ENCODE measurements at regions not wholly inside any gene's neighbourhood (a gene's known extent, or its start where the extent isn't known, plus 50 kb on each side); places are given as distances from the start of the nearest gene placed in this dataset.

- Histone ChIP-seq H3K36me3 (ENCODE audit: control insufficient read depth in 2 of 2, extremely low read depth in 1 of 2, insufficient read depth in 2 of 2, low read length in 2 of 2) (no peaks in the 10 kb centered on the region), H4K20me1 (ENCODE audit: control insufficient read depth, extremely low read depth, insufficient read depth, low read length) (no peaks in the 10 kb centered on the region), H3K9ac (ENCODE audit: control insufficient read depth, extremely low read depth, insufficient read depth, low read length) (no peak overlapping the region), H3K4me3 (ENCODE audit: control insufficient read depth in 2 of 3, extremely low read depth in 1 of 3, insufficient read depth in 2 of 3, low read depth in 1 of 3, low read length in 3 of 3) (no peak overlapping the region), H3K9me3 (ENCODE audit: control insufficient read depth, low read depth, low read length) (no peaks in the 10 kb centered on the region), H3K27me3 (ENCODE audit: control insufficient read depth, extremely low read depth, insufficient read depth, low read length) (no peaks in the 10 kb centered on the region), H3K4me2 (ENCODE audit: control insufficient read depth, extremely low read depth, insufficient read depth, low read depth, low read length) (no peak overlapping the region), H3K27ac (ENCODE audit: control insufficient read depth, insufficient read depth, low read length) (no peak overlapping the region), H3K79me2 (ENCODE audit: control insufficient read depth, insufficient read depth, low read length) (no peaks in the 10 kb centered on the region), H2AFZ (ENCODE audit: control insufficient read depth, low read length) (no peak overlapping the region), H3K9me1 (ENCODE audit: control insufficient read depth, extremely low read depth, insufficient read depth, low read length) (no peaks in the 10 kb centered on the region), H3K4me1 (ENCODE audit: control insufficient read depth, extremely low read depth, insufficient read depth, low read length) (no peaks in the 10 kb centered on the region)
- dilution Hi-C loops (cut with MboI; ENCODE audit: extremely low pct_ligation_motif_present, low sequenced_read_pairs) = no loop called here
- no peak for DNase-seq (ENCODE audit: low read depth, low spot score)
- FAIRE-seq = no peak
- TF ChIP-seq CTCF (optimal IDR thresholded peaks at IDR 0.05 in 1 of 3, IDR thresholded peaks at IDR 0.05 in 1 of 3, conservative IDR thresholded peaks at IDR 0.05 in 1 of 3; ENCODE audit: extremely low read depth in 1 of 3, insufficient read depth in 2 of 3, low read length in 3 of 3) = no peak
- no peak for TF ChIP-seq EZH2 (IDR thresholded peaks at IDR 0.05; ENCODE audit: low read length)
Measured at GRCh38 chr7:93810561-93810960, 80.0 kb downstream of the TFPI2 start.

- H3K79me2 ChIP-seq (ENCODE audit: control insufficient read depth, insufficient read depth, low read length) = no peaks in the 10 kb centered on the region
- H3K9me1 ChIP-seq (ENCODE audit: control insufficient read depth, extremely low read depth, insufficient read depth, low read length) = no peaks in the 10 kb centered on the region
- dilution Hi-C loops (cut with MboI; ENCODE audit: extremely low pct_ligation_motif_present, low sequenced_read_pairs) = no loop called here
- H3K4me1 ChIP-seq (ENCODE audit: control insufficient read depth, extremely low read depth, insufficient read depth, low read length) = no peaks in the 10 kb centered on the region
- no peaks in the 10 kb centered on the region for H3K27me3 ChIP-seq (ENCODE audit: control insufficient read depth, extremely low read depth, insufficient read depth, low read length)
- H4K20me1 ChIP-seq (ENCODE audit: control insufficient read depth, extremely low read depth, insufficient read depth, low read length) = no peaks in the 10 kb centered on the region
- no peak overlapping the region for H3K4me2 ChIP-seq (ENCODE audit: control insufficient read depth, extremely low read depth, insufficient read depth, low read depth, low read length)
- H3K27ac ChIP-seq (ENCODE audit: control insufficient read depth, insufficient read depth, low read length) = no peak overlapping the region
- DNase-seq (ENCODE audit: low read depth, low spot score) = no peak
- no peak overlapping the region for H3K9ac ChIP-seq (ENCODE audit: control insufficient read depth, extremely low read depth, insufficient read depth, low read length)
- FAIRE-seq = no peak
- no peaks in the 10 kb centered on the region for H3K9me3 ChIP-seq (ENCODE audit: control insufficient read depth, low read depth, low read length)
- no peak overlapping the region for H2AFZ ChIP-seq (ENCODE audit: control insufficient read depth, low read length)
- H3K4me3 ChIP-seq (ENCODE audit: control insufficient read depth in 2 of 3, extremely low read depth in 1 of 3, insufficient read depth in 2 of 3, low read depth in 1 of 3, low read length in 3 of 3) = no peak overlapping the region
- H3K36me3 ChIP-seq (ENCODE audit: control insufficient read depth in 2 of 2, extremely low read depth in 1 of 2, insufficient read depth in 2 of 2, low read length in 2 of 2) = no peaks in the 10 kb centered on the region
- TF ChIP-seq CTCF (optimal IDR thresholded peaks at IDR 0.05 in 1 of 3, IDR thresholded peaks at IDR 0.05 in 1 of 3, conservative IDR thresholded peaks at IDR 0.05 in 1 of 3; ENCODE audit: extremely low read depth in 1 of 3, insufficient read depth in 2 of 3, low read length in 3 of 3) = no peak
- no peak for TF ChIP-seq EZH2 (IDR thresholded peaks at IDR 0.05; ENCODE audit: low read length)
Measured at GRCh38 chr7:93804726-93805125, 85.8 kb downstream of the TFPI2 start.

Measured in keratinocyte (primary cell).